Loucy (cell line): ENCODE measurements at regions not wholly inside any gene's neighbourhood (a gene's known extent, or its start where the extent isn't known, plus 50 kb on each side); places are given as distances from the start of the nearest gene placed in this dataset.

Experiments
- H2AFZ ChIP-seq: fragments of 200-600 bp; sonication (generic); 2 replicates; pipeline ENCODE4 v1.6.0; 2016; ENCODE audit warnings: antibody characterized with exemption, mild to moderate bottlenecking, low read length, moderate library complexity
- H3F3A ChIP-seq: fragments of 200-600 bp; 2 replicates; pipeline ENCODE4 v1.6.0; 2016; ENCODE audit warnings: antibody characterized with exemption, low read depth, mild to moderate bottlenecking
- H3K27me3 ChIP-seq: fragments of 200-600 bp; sonication (generic); 2 replicates; pipeline ENCODE4 v1.6.1; 2014; ENCODE audit warnings: low read length, mild to moderate bottlenecking; ENCODE audit not compliant: insufficient read depth, poor library complexity, severe bottlenecking
- H3K36me3 ChIP-seq: fragments of 200-600 bp; sonication (generic); 2 replicates; pipeline ENCODE4 v1.6.1; 2016; ENCODE audit warnings: low read length; ENCODE audit not compliant: insufficient read depth
- H3K4me1 ChIP-seq: fragments of 200-600 bp; sonication (generic); 2 replicates; pipeline ENCODE4 v1.5.1; 2014; ENCODE audit warnings: low read length, mild to moderate bottlenecking; ENCODE audit not compliant: insufficient read depth, poor library complexity, severe bottlenecking
- H3K4me2 ChIP-seq: fragments of 200-600 bp; sonication (generic); 2 replicates; pipeline ENCODE4 v1.6.0; 2014; ENCODE audit warnings: antibody characterized with exemption, low read length, low read depth, mild to moderate bottlenecking; ENCODE audit not compliant: poor library complexity, severe bottlenecking
- H3K4me3 ChIP-seq: fragments of 200-600 bp; sonication (generic); 2 replicates; pipeline ENCODE4 v1.5.1; 2014; ENCODE audit warnings: low read length, mild to moderate bottlenecking, mixed read lengths; ENCODE audit not compliant: poor library complexity, severe bottlenecking
- H3K79me2 ChIP-seq: fragments of 200-600 bp; sonication (generic); 2 replicates; pipeline ENCODE4 v1.6.1; 2014; ENCODE audit warnings: low read length; ENCODE audit not compliant: insufficient read depth
- H3K9ac ChIP-seq: fragments of 200-600 bp; sonication (generic); 2 replicates; pipeline ENCODE4 v1.6.0; 2014; ENCODE audit warnings: mild to moderate bottlenecking, low read depth, low read length, moderate library complexity; ENCODE audit not compliant: poor library complexity, severe bottlenecking
- H3K9me2 ChIP-seq: fragments of 200-600 bp; sonication (generic); replicated peaks from 2 replicates; pipeline ENCODE4 v1.6.1; 2016; ENCODE audit warnings: low read depth, low read length, mixed read lengths
- H3K9me3 ChIP-seq: fragments of 200-600 bp; sonication (generic); 2 replicates; pipeline ENCODE4 v1.6.1; 2014; ENCODE audit warnings: mild to moderate bottlenecking, antibody characterized with exemption, low read length, low read depth; ENCODE audit not compliant: insufficient read depth
- H4K20me1 ChIP-seq: fragments of 200-600 bp; sonication (generic); 2 replicates; pipeline ENCODE4 v1.6.0; 2014; ENCODE audit warnings: antibody characterized with exemption, low read length, mild to moderate bottlenecking; ENCODE audit not compliant: insufficient read depth, poor library complexity, severe bottlenecking
- EZH2phosphoT487 ChIP-seq: fragments of 200-600 bp; IDR thresholded peaks from 2 replicates; pipeline ENCODE4 v1.6.1; 2018; ENCODE audit warnings: antibody characterized with exemption, mild to moderate bottlenecking, moderate library complexity, borderline replicate concordance
- TF ChIP-seq, protein P1 (sequence below): fragments of 200-600 bp; sonication (generic); conservative IDR thresholded peaks from 2 replicates; pipeline ENCODE4 v1.5.1; 2014; ENCODE audit warnings: mild to moderate bottlenecking, antibody characterized with exemption, low read length

DNA sequence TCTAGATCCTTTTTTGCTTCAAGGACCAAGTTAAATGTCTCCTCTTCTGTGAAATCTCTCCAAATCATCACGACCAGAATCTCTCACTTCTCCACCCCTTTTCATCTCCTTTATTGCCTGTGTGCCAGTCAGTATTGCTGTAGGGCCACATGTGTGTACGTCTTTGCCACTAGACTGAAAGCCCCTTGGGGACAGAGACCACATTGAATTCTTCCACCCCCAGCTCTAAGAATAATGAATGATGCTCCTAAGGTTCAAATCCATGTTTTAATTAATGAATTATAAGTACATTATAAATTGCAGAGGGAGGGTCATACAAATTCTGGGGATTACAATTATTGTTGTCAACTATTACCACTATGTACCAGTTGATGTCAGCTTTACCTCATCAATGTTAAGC, 343.8 kb downstream of the USP25 start:
- no peaks in the 10 kb centered on the region for H4K20me1 ChIP-seq
- no peak overlapping the region for H3K4me2 ChIP-seq
- H3K36me3 ChIP-seq = no peaks in the 10 kb centered on the region
- no peak overlapping the region for H3K4me3 ChIP-seq
- TF ChIP-seq, protein P1, sequence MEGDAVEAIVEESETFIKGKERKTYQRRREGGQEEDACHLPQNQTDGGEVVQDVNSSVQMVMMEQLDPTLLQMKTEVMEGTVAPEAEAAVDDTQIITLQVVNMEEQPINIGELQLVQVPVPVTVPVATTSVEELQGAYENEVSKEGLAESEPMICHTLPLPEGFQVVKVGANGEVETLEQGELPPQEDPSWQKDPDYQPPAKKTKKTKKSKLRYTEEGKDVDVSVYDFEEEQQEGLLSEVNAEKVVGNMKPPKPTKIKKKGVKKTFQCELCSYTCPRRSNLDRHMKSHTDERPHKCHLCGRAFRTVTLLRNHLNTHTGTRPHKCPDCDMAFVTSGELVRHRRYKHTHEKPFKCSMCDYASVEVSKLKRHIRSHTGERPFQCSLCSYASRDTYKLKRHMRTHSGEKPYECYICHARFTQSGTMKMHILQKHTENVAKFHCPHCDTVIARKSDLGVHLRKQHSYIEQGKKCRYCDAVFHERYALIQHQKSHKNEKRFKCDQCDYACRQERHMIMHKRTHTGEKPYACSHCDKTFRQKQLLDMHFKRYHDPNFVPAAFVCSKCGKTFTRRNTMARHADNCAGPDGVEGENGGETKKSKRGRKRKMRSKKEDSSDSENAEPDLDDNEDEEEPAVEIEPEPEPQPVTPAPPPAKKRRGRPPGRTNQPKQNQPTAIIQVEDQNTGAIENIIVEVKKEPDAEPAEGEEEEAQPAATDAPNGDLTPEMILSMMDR = no peak
- no peak for TF ChIP-seq EZH2phosphoT487
- no peak overlapping the region for H2AFZ ChIP-seq
- H3K9me2 ChIP-seq = no peaks in the 10 kb centered on the region
- H3K9ac ChIP-seq = no peak overlapping the region
- H3F3A ChIP-seq = no peaks in the 10 kb centered on the region
- no peaks in the 10 kb centered on the region for H3K27me3 ChIP-seq
- H3K79me2 ChIP-seq = no peaks in the 10 kb centered on the region
- no peaks in the 10 kb centered on the region for H3K4me1 ChIP-seq
- H3K9me3 ChIP-seq = no peaks in the 10 kb centered on the region

- Histone ChIP-seq H3K9me3 (no peaks in the 10 kb centered on the region), H3K4me1 (no peaks in the 10 kb centered on the region), H3K36me3 (no peaks in the 10 kb centered on the region), H3K4me3 (no peak overlapping the region), H3F3A (no peaks in the 10 kb centered on the region), H3K4me2 (no peak overlapping the region), H4K20me1 (no peaks in the 10 kb centered on the region), H2AFZ (no peak overlapping the region), H3K79me2 (no peaks in the 10 kb centered on the region), H3K9ac (no peak overlapping the region), H3K9me2 (no peaks in the 10 kb centered on the region), H3K27me3 (no peaks in the 10 kb centered on the region)
- no peak for TF ChIP-seq EZH2phosphoT487
- TF ChIP-seq, protein P1 = no peak
Measured at GRCh38 chr21:16074950-16075489, 345.2 kb downstream of the USP25 start.

- H3K36me3 ChIP-seq = no peaks in the 10 kb centered on the region
- H3F3A ChIP-seq = no peaks in the 10 kb centered on the region
- no peaks in the 10 kb centered on the region for H3K79me2 ChIP-seq
- H3K9me2 ChIP-seq = no peaks in the 10 kb centered on the region
- H3K27me3 ChIP-seq = no peaks in the 10 kb centered on the region
- no peak overlapping the region for H3K4me3 ChIP-seq
- H3K9ac ChIP-seq = no peak overlapping the region
- TF ChIP-seq, protein P1 = no peak
- TF ChIP-seq EZH2phosphoT487 = no peak
- H3K9me3 ChIP-seq = no peaks in the 10 kb centered on the region
- H3K4me2 ChIP-seq = no peak overlapping the region
- H2AFZ ChIP-seq = no peak overlapping the region
- no peaks in the 10 kb centered on the region for H4K20me1 ChIP-seq
- no peaks in the 10 kb centered on the region for H3K4me1 ChIP-seq
Measured at GRCh38 chr21:16075649-16076282, 346.0 kb downstream of the USP25 start.
